Glutamatergic neuron (in vitro differentiated cells): ENCODE measurements at regions not wholly inside any gene's neighbourhood (a gene's known extent, or its start where the extent isn't known, plus 50 kb on each side); places are given as distances from the start of the nearest gene placed in this dataset.

Experiments
- DNase-seq: peaks from one replicate; pipeline ENCODE4 v3.0.0; 2022
- H3K27ac Mint-ChIP-seq: one replicate; pipeline ENCODE4 v1.8.0; 2020; ENCODE audit warnings: mild to moderate bottlenecking, mixed read lengths, inconsistent platforms; ENCODE audit not compliant: unreplicated experiment
- H3K27me3 Mint-ChIP-seq: one replicate; pipeline ENCODE4 v1.8.0; 2020; ENCODE audit warnings: mild to moderate bottlenecking, moderate library complexity, mixed read lengths, inconsistent platforms; ENCODE audit not compliant: unreplicated experiment
- H3K36me3 Mint-ChIP-seq: one replicate; pipeline ENCODE4 v1.8.0; 2020; ENCODE audit warnings: mild to moderate bottlenecking, mixed read lengths, inconsistent platforms; ENCODE audit not compliant: unreplicated experiment
- H3K4me1 Mint-ChIP-seq: one replicate; pipeline ENCODE4 v1.8.0; 2020; ENCODE audit warnings: mild to moderate bottlenecking, low read depth, mixed read lengths, inconsistent platforms; ENCODE audit not compliant: unreplicated experiment
- H3K4me3 Mint-ChIP-seq: one replicate; pipeline ENCODE4 v1.8.0; 2020; ENCODE audit warnings: mild to moderate bottlenecking, mixed read lengths, inconsistent platforms; ENCODE audit not compliant: unreplicated experiment
- H3K9me3 Mint-ChIP-seq: one replicate; pipeline ENCODE4 v1.8.0; 2020; ENCODE audit warnings: mild to moderate bottlenecking, moderate library complexity, mixed read lengths, inconsistent platforms; ENCODE audit not compliant: unreplicated experiment
- CTCF ChIP-seq: fragments of 200-600 bp; sonication (generic); IDR thresholded peaks from one replicate; pipeline ENCODE4 v1.5.0; 2021; ENCODE audit not compliant: partially characterized antibody, unreplicated experiment

GRCh38 chr18:22347606-22348511 is 69.9 kb downstream of the CTAGE1 start:
- no peak for DNase-seq
- Mint-ChIP-seq H3K4me3 (peak overlapping the region; percentile 78), H3K27ac (no peak overlapping the region), H3K36me3 (no peaks in the 10 kb centered on the region), H3K4me1 (peaks cover 9% of the 10 kb centered on the region), H3K27me3 (peaks cover 35% of the 10 kb centered on the region), H3K9me3 (peaks cover 6% of the 10 kb centered on the region)
- TF ChIP-seq CTCF = no peak

- H3K4me3 Mint-ChIP-seq = peak overlapping the region; percentile 40
- TF ChIP-seq CTCF = no peak
- peaks cover 30% of the 10 kb centered on the region for H3K27me3 Mint-ChIP-seq
- H3K27ac Mint-ChIP-seq = no peak overlapping the region
- no peaks in the 10 kb centered on the region for H3K36me3 Mint-ChIP-seq
- H3K9me3 Mint-ChIP-seq = peaks cover 6% of the 10 kb centered on the region
- H3K4me1 Mint-ChIP-seq = peaks cover 11% of the 10 kb centered on the region
- peak; percentile 44 for DNase-seq
Measured at GRCh38 chr18:22346953-22347605, 70.6 kb downstream of the CTAGE1 start.

- DNase-seq = no peak
- Mint-ChIP-seq H3K27ac (no peak overlapping the region), H3K36me3 (no peaks in the 10 kb centered on the region), H3K9me3 (peaks cover 8% of the 10 kb centered on the region), H3K4me3 (no peak overlapping the region), H3K4me1 (peaks cover 18% of the 10 kb centered on the region), H3K27me3 (peaks cover 30% of the 10 kb centered on the region)
- TF ChIP-seq CTCF = no peak
Measured at GRCh38 chr18:22346401-22346952, 71.2 kb downstream of the CTAGE1 start.

GRCh38 chr18:22345718-22346117 is 72.0 kb downstream of the CTAGE1 start:
- no peak for DNase-seq
- no peak overlapping the region for H3K4me3 Mint-ChIP-seq
- H3K36me3 Mint-ChIP-seq = no peaks in the 10 kb centered on the region
- no peak overlapping the region for H3K27ac Mint-ChIP-seq
- peaks cover 28% of the 10 kb centered on the region for H3K27me3 Mint-ChIP-seq
- peaks cover 20% of the 10 kb centered on the region for H3K4me1 Mint-ChIP-seq
- TF ChIP-seq CTCF = no peak
- H3K9me3 Mint-ChIP-seq = peaks cover 8% of the 10 kb centered on the region
